ENCODE measurements at regions not wholly inside any gene's neighbourhood (a gene's known extent, or its start where the extent isn't known, plus 50 kb on each side); places are given as distances from the start of the nearest gene placed in this dataset.

DNA sequence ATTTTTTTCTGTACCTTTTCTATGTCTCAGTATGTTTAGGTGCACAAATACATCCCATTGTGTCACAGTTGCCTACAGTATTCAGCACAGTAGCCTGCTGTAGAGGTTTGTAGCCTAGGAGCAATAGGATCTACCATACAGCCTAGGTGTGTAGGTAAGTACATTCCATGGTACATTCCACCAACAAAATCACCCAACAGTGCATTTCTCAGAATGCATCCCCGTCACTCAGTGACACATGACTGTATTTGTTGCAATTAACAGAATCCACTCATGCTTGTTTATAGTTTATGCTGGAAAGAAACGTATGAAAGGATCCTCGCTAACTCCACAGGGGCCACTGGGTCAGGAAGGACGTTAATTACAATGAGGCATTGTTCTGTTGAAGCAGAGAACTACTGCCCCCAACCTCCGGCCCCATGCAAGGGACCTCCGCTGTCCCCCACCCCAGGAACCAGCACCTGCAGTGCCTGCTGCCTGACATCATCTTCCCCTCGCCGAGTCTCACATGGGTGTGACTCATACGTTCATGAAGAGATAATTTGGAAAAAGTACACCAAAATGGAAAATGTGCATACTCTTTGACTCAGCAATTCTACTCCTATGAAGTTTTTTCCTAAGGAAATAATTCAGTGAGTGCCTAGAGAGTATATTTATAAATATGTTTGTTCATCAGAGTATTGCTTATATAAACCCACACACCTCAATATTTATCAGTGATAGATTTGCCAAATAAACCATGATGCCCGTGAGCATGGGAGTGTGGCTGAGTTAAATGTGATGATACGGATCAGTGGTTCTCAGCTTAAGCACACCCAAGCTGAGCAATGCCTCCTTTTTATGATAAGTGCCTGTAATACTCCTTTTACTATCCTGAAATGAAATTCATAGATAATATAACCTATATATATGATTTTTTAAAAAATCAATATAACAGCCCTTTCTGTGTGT lies 156.4 kb upstream of the ECI2 start (continued):
- TF ChIP-seq, protein P1, sequence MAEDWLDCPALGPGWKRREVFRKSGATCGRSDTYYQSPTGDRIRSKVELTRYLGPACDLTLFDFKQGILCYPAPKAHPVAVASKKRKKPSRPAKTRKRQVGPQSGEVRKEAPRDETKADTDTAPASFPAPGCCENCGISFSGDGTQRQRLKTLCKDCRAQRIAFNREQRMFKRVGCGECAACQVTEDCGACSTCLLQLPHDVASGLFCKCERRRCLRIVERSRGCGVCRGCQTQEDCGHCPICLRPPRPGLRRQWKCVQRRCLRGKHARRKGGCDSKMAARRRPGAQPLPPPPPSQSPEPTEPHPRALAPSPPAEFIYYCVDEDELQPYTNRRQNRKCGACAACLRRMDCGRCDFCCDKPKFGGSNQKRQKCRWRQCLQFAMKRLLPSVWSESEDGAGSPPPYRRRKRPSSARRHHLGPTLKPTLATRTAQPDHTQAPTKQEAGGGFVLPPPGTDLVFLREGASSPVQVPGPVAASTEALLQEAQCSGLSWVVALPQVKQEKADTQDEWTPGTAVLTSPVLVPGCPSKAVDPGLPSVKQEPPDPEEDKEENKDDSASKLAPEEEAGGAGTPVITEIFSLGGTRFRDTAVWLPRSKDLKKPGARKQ (CRISPR knock-in tag; IDR thresholded peaks at IDR 0.05) = no peak
- TF ChIP-seq ELF1 (tag; IDR thresholded peaks at IDR 0.05) (no peak), ZNF778 (CRISPR knock-in tag; IDR thresholded peaks at IDR 0.05) (no peak), RBM39 (optimal IDR thresholded peaks at IDR 0.05; ENCODE audit: low read depth, low read length) (no peak), MAFK (IDR thresholded peaks at IDR 0.05; ENCODE audit: low read length) (peak; percentile 87), HDAC6 (IDR thresholded peaks at IDR 0.05; ENCODE audit: low read depth, low read length) (no peak), SETDB1 (IDR thresholded peaks at IDR 0.05; ENCODE audit: low read length) (no peak), ZNF408 (CRISPR knock-in tag; IDR thresholded peaks at IDR 0.05; ENCODE audit: low read depth) (no peak), ARID1B (IDR thresholded peaks at IDR 0.05) (peak; percentile 85), ETV1 (tag; conservative IDR thresholded peaks at IDR 0.05; ENCODE audit: low read depth) (no peak), ZNF41 (CRISPR knock-in tag; conservative IDR thresholded peaks at IDR 0.05) (no peak), CSDE1 (IDR thresholded peaks at IDR 0.05) (no peak), MYBL2 (IDR thresholded peaks at IDR 0.05; ENCODE audit: low read depth) (no peak), MYBL2 (CRISPR knock-in tag; IDR thresholded peaks at IDR 0.05; ENCODE audit: borderline replicate concordance) (no peak), FOXA1 (IDR thresholded peaks at IDR 0.05; ENCODE audit: borderline replicate concordance) (no peak)
- TF ChIP-seq, protein P2, sequence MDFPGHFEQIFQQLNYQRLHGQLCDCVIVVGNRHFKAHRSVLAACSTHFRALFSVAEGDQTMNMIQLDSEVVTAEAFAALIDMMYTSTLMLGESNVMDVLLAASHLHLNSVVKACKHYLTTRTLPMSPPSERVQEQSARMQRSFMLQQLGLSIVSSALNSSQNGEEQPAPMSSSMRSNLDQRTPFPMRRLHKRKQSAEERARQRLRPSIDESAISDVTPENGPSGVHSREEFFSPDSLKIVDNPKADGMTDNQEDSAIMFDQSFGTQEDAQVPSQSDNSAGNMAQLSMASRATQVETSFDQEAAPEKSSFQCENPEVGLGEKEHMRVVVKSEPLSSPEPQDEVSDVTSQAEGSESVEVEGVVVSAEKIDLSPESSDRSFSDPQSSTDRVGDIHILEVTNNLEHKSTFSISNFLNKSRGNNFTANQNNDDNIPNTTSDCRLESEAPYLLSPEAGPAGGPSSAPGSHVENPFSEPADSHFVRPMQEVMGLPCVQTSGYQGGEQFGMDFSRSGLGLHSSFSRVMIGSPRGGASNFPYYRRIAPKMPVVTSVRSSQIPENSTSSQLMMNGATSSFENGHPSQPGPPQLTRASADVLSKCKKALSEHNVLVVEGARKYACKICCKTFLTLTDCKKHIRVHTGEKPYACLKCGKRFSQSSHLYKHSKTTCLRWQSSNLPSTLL (IDR thresholded peaks at IDR 0.05) = no peak
- TF ChIP-seq, protein P3, sequence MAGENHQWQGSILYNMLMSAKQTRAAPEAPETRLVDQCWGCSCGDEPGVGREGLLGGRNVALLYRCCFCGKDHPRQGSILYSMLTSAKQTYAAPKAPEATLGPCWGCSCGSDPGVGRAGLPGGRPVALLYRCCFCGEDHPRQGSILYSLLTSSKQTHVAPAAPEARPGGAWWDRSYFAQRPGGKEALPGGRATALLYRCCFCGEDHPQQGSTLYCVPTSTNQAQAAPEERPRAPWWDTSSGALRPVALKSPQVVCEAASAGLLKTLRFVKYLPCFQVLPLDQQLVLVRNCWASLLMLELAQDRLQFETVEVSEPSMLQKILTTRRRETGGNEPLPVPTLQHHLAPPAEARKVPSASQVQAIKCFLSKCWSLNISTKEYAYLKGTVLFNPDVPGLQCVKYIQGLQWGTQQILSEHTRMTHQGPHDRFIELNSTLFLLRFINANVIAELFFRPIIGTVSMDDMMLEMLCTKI (IDR thresholded peaks at IDR 0.05; ENCODE audit: partially characterized antibody) = no peak
- TF ChIP-seq, protein P4, sequence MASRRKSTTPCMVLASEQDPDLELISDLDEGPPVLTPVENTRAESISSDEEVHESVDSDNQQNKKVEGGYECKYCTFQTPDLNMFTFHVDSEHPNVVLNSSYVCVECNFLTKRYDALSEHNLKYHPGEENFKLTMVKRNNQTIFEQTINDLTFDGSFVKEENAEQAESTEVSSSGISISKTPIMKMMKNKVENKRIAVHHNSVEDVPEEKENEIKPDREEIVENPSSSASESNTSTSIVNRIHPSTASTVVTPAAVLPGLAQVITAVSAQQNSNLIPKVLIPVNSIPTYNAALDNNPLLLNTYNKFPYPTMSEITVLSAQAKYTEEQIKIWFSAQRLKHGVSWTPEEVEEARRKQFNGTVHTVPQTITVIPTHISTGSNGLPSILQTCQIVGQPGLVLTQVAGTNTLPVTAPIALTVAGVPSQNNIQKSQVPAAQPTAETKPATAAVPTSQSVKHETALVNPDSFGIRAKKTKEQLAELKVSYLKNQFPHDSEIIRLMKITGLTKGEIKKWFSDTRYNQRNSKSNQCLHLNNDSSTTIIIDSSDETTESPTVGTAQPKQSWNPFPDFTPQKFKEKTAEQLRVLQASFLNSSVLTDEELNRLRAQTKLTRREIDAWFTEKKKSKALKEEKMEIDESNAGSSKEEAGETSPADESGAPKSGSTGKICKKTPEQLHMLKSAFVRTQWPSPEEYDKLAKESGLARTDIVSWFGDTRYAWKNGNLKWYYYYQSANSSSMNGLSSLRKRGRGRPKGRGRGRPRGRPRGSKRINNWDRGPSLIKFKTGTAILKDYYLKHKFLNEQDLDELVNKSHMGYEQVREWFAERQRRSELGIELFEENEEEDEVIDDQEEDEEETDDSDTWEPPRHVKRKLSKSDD (conservative IDR thresholded peaks at IDR 0.05; ENCODE audit: low read length) = no peak
- TF ChIP-seq, protein P5, sequence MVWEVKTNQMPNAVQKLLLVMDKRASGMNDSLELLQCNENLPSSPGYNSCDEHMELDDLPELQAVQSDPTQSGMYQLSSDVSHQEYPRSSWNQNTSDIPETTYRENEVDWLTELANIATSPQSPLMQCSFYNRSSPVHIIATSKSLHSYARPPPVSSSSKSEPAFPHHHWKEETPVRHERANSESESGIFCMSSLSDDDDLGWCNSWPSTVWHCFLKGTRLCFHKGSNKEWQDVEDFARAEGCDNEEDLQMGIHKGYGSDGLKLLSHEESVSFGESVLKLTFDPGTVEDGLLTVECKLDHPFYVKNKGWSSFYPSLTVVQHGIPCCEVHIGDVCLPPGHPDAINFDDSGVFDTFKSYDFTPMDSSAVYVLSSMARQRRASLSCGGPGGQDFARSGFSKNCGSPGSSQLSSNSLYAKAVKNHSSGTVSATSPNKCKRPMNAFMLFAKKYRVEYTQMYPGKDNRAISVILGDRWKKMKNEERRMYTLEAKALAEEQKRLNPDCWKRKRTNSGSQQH (CRISPR knock-in tag; IDR thresholded peaks at IDR 0.05) = no peak

All from K562 (cell line).